Stimulated activated CD4-positive, alpha-beta T cell treated with anti-CD3 and anti-CD28 coated beads, Interleukin-1b, Interleukin-23, amount 100 ng/mL, for 4 hours (primary cell): ENCODE measurements at regions not wholly inside any gene's neighbourhood (a gene's known extent, or its start where the extent isn't known, plus 50 kb on each side); places are given as distances from the start of the nearest gene placed in this dataset.

Experiments used
- DNase-seq, 2 donors: peaks; one replicate each; pipeline ENCODE4 v3.0.0-alpha.2; 2020; ENCODE audit warnings: low read depth in 2 of 2

DNA sequence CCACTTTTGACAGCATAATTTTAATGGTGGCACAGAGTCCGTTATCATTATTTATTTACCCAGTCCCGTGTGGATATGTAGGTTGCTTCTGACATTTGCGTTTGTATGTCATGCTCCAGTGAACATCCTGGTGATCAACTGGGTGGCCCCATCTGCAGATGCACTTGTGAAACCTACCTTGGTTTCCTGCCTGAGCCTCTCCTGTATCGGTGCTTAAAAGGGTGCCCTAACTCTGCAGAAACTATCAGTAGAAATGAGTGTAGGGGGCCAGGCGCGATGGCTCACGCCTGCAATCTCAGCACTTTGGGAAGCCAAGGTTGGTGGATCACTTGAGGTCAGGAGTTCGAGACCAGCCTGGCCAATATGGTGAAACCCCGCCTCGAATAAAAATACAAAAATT is 92.1 kb upstream of the IER5L start:
- DNase-seq, result peak in 1 of 2 donors; percentile 9

DNA sequence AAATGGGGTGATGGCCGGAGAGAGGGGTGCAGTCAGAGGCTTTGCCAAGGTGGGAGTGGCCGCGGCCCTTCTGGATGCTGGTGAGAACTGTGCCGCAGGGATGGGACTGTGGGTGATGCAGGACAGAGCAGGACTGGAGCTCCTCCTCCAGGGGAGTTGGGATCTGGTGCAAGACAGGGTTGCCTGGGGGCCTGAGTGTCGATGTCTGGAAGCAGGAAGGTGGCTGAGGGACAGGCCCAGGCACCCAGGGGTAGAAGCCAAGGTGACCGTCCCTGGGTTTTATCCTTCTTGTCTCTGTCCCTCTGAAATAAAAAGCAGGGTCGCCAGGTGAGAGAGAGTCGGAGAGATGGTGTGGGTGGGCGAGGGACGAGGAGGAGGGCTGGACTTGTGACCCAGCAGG is 89.1 kb upstream of the IER5L start:
- no peak for DNase-seq

GRCh38 chr9:129266536-129266935 is 88.5 kb upstream of the IER5L start:
- no peak for DNase-seq

- no peak for DNase-seq
Measured at GRCh38 chr9:129264388-129264787, 86.3 kb upstream of the IER5L start.

- no peak for DNase-seq
Measured at GRCh38 chr9:129263836-129264235, 85.8 kb upstream of the IER5L start.

GRCh38 chr9:129262261-129262660 is 84.2 kb upstream of the IER5L start:
- DNase-seq, result no peak

GRCh38 chr9:129259375-129259774 is 81.3 kb upstream of the IER5L start:
- DNase-seq, result no peak

DNA sequence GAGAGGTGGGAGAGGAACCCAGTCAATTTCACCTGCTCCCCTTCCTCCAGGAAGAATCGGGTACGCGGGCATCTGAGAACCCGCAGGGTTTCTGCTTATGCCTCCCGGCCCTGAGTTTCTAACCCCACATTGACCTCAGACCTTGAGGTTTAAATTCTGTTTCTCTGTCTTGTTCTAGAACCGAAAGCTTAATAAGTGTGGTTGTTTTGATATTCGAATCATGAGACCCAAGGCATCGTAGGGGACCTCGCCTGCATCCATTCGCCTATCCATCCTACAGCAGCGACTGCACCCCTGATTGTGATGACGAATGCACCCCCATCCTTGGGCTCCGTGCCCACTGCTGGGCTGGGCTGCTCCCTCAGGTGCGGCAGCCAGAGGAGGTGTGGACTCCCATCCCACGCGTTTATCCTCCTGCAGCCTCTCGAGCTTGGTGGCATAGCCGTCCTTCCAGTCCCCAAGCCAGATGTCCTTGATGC is 80.8 kb upstream of the IER5L start:
- peak in 1 of 2 donors; percentile 11 for DNase-seq

GRCh38 chr9:129258124-129258822 is 80.2 kb upstream of the IER5L start:
- DNase-seq, result peak; percentile 90 to 92

DNA sequence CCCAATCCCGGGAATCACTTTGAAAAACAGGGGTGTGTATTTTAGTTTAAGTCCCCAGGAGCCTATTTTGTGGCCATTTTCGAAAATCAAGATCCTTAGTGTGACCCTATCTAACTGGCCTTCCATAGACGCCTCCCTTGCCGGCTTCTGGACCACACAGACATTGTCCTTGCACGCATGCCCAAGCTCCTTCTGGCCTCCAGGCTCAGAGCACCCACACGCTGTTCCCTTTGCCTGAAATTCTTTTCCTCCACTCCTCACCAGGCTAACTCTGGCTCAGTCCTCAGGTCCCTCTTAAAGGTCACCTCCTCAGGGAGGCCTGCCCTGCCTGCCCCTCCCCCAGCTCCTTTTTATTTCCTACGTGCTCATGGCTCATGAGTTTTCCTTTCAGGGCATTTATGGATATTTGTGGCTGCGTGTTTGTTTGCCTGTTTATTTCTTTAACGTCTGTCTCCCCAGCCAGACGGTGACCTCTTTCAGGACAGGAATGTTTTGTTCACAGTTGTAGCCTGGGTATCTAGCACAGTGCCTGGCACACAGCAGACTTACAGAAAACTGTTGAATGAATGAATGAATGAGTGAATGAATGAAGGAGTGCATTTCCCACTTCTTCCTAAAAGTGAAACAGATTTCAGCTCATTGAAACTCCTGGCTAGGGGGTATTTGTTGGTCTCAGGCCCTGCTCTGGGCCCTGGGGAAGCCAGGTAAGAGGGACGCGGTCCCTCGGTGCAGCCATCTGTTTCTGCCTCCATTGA is 79.1 kb upstream of the IER5L start:
- no peak for DNase-seq

DNA sequence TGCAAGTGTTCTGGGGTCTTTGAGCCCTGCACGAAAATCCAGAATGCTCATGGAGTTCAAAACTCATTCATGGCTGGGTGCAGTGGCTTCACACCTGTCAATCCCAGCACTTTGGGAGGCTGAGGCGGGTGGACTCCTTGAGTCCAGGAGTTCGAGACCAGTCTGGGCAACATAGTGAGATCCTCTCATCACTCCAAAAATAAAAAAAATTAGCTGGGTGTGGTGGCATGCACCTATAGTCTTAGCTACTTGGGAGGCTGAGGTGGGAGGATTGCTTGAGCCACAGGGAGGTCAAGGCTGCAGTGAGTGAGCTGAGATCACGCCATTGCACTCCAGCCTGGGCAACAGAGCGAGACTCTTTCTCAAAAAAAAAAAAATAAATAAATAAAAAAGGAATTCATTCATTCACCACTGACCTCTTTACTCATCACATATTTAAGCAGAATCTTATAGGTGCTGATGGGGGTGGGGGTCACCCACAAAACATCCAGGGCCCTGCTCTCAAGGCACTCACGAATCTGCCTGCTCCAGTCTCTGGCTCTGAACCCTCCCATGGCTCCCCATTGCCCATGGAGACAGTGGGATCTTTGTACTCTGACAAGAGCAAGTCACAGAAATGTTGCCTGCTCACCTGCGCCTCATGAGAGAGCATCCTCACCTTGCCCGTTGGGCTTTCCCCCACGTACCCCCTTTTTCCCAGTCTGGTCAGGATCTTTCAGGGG is 76.7 kb upstream of the IER5L start:
- DNase-seq, result no peak

- no peak for DNase-seq
Measured at GRCh38 chr9:129253803-129254381, 75.8 kb upstream of the IER5L start.

GRCh38 chr9:129252937-129253802 is 75.1 kb upstream of the IER5L start:
- DNase-seq, result no peak

- DNase-seq, result no peak
Measured at GRCh38 chr9:129250786-129251185, 72.7 kb upstream of the IER5L start.

- DNase-seq, result no peak
Measured at GRCh38 chr9:129247285-129248153, 69.5 kb upstream of the IER5L start.

DNA sequence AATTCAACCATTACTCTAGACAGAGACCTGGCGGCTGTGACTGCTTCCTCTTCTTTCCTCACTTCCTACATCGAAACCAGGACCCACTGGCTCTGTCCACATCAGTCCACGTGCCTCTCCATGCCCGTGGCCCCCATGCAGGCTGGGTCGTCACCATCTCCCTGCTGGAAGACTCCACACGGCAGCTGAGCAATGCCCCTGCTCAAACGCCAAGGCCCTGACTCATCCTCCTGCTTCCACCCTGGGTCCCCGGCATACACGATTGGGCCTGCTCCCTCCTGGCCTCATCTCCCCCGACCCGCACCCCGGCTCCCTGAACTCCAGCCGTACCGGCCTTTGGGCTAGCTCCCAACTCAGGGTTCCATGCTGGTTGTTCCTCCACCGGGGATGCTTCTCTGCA is 67.2 kb upstream of the IER5L start:
- DNase-seq, result no peak

DNA sequence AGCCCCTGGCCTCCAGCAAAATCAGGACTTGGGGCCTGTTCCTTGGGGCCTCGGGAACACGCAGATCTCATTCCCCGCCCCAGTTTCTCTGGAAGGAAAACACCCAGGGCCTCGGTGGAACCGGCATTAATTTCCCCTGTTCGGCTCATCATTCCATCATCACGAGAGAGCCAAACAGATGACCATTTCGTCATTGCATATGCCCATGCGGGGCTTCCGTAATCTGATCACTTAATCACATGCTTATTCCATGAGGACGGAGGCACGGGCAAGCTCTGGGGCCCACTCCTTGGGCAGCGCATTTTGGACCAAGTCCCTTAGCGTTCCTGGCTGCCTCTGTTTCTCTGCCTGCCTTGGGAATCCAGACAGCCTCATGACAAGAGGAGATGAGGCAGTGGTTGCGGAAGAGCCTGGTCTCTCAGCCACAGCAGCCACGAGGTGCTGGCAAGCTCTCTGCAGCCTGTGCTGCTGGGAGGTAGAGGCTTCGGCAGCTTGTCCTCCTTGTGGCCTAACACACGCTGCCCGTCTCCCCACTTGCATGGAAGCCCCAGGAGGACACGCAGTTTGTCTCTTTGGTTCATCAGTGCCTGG is 65.0 kb upstream of the IER5L start:
- no peak for DNase-seq

GRCh38 chr9:129242191-129242941 is 64.3 kb upstream of the IER5L start:
- no peak for DNase-seq

DNA sequence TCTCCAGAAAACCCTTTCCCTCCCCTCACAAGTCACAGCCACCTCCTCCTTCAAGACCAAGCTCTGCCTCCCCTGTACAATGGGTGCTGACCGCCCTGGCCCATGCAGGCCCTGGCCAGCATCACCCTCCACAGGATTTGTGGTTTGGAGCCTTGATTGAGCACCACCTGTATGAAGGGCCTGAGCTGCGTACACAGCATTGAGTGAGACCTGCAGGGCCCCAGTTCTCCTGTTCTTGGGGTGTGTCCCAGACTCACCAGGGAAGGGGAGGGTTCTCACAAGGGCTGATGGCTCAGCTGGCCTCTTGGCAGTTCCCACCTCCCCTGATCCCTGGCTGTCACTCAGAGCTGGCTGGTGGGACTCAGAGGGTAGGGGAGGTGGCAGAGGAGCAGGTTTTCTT is 63.7 kb upstream of the IER5L start:
- DNase-seq, result no peak
